SIG-M5 (cell line): ENCODE measurements at regions not wholly inside any gene's neighbourhood (a gene's known extent, or its start where the extent isn't known, plus 50 kb on each side); places are given as distances from the start of the nearest gene placed in this dataset.

ENCODE experiments used
- DNase-seq: peaks from one replicate; lab custom pipeline; 2025; lab: John Stamatoyannopoulos, UW

DNA sequence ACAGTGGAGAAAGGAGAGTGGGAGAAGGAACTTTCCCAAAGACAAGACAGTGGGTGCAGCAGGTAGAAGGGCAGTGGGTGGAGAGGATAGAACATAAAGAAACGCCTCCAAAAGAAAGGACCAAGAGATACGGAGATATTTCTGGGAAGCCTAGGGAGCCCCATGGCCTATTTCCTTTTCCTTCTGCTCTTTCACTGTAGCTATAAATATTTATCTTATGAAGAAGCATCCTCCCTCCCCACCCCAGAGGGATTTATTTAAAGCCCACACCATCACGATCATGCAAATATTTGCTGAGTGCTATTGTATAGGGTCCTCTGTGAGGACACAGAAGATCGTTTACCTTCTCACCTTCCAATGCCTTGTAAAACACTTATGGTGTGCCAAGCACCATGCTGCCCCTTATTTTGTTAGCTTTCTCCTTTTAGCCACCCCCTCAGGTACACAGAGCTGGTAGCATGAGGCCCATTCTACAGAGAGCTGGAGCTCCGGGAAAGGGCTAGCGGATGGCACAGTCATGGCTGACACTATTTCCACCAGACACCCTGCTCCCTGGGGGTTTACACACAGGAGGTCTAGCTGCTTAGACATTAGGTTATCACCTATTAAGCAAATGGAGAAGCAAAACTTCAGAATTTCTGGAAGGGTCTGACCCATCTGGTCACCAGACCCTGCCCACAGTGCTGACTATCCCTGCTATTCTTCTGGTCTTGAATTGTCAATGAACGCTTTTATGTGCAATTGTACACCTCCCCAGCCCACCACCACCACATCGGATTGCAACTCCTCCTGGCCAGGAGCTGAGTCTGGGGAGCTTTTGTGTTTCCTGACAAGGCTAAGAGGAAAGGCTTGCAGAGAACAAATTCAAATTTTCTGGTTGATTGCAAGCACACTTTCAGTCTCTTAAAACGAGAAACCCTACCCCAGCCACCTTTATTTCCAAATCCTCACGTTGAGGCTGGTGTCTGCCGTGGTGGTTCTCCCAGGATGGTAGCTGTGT is 91.8 kb upstream of the KLF7 start:
- no peak for DNase-seq

DNA sequence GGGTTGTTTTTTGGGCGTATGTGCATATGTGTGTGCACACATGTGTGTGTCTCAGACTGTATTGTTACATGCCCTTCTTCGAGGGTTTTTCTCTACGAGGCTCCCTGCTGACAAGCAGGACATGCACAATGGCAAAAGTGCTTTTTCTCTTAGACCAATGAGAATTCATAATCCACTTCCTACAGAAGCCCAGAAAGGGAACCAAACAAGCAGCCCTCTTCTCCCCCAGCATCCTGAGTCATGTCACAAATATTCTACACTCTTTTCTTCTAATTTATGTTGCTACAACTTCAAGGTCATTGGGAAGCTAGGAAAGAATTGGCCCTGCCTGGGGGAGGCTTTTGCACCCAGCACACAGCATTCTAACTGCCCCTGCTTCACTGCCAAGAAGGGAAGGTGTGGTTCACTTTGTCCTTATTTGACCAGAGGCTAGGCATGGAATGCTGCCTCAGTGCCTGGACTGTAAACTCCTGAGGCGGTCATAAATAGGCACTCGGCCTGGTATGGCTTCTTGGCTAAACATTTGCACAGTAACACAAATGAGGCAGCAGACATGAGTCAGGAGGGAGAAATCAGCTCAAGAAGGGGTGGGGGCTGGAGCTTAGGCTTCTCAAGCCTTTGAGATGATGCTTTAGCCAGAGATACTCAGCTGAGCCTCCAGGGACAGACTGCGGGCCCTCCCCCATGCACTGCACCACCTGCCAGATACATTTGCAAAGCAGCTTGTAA is 92.7 kb upstream of the KLF7 start:
- no peak for DNase-seq

DNA sequence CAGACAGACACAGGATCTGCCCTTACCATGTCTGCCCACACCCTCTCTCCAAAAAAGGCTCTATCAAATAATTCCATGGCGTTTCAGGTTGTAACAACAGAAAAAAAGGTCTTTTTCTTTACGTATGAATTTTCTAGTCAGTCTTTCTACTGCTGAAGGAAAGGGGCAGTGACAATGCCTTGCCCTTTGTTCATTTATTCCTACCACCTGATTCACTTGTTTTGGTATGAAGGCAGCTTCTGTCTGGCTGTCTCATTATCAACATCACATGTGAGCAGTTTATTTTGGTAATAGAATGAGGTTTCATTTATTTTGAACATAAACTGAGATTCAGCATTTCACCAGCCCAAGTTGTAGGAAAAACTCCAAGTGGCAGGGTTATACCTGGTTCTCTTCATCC is 94.3 kb upstream of the KLF7 start:
- no peak for DNase-seq

DNA sequence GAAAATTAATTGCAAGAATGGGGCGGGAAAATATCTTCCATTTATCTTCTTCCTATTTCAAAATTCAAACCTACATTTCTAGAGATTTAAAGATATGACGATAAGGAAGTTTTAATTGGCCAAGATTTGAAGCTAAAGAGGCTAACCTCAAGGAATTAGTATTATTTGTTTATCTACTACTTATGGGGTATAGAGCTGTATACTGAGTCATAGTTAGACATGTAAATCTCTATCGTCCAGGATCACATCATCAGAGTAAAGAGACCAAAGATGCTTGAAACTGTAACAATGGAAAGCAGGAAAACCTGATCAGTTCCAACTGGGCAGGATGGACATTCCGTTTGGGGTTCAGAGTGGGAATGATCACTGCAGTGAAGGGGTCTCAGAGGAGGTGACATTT is 95.2 kb upstream of the KLF7 start:
- DNase-seq, result no peak

DNA sequence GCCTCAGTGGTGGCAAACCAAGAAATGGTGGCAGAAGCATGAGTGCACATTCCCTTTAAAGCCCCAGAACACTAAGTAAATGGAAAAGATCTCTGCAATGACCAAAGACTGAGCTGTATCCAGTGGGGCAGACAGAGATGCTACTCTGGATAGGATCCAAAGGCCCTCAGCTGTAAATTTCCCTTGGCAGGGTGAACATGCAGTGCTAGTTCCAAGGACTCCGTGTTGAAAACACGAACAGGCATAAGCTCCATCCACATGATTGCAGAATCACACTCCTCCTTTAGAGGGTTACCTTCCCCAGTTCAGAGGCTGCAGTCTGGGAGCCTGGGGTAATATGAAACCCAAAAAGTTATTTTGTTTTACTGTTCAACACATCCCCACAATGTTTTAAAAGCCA is 98.6 kb upstream of the KLF7 start:
- DNase-seq, result no peak

DNA sequence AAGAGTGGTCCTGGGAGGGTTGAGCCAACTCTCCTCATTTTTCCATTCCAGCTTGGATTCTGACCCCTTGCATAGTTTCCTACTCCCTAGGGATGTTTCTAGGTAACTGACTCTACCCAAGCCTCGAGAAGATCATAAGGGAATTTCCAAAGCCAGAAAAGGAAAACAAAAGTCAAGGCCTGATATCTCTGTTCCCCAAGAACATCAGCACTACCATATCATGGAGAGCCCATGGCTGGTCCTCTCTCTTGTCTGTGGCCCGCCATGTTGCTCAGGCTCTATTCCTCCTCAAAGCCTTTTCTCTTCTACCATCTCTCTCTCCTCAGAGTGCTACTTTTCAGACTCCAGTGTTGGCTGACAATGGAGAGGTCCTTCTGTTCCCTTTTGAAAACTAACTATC is 99.6 kb upstream of the KLF7 start:
- DNase-seq, result no peak

DNA sequence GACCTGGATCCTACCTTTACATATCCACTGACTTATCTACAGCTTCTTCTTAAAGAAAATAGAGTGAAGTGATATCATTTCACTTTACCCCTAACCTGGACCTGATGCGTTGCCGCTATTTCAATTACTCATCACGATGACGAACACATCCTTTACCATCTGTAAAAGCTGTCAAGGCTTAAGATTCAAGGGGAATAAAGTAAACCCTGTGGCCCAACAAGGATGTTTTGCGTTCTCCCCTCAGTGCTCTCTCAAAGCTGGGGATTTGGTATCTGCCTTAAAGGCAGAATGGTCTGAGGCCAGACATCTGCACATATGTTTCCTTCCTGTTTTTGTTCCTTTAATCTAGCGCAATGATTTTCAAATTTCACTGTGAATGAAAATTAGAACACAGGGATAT is 100.1 kb upstream of the KLF7 start:
- no peak for DNase-seq

DNA sequence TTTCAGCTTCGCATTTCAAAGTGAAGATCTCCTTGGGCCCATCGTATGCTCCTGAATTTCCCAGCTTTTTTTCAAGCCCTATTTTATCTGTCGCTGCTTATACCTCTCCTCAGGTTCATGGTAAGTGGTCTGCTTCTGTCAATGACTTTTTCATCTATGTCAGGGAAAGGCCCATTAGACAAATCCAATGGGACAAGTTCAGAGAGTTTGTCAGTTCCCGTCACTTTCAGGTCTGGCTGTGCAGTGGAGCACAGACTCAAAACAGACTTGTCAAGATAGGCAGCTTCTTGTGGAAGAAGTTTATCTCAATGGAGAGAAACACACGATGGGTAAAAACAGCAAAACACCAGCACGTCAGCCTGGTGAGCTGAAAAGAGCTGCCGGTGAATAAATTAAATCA is 100.9 kb upstream of the KLF7 start:
- no peak for DNase-seq

DNA sequence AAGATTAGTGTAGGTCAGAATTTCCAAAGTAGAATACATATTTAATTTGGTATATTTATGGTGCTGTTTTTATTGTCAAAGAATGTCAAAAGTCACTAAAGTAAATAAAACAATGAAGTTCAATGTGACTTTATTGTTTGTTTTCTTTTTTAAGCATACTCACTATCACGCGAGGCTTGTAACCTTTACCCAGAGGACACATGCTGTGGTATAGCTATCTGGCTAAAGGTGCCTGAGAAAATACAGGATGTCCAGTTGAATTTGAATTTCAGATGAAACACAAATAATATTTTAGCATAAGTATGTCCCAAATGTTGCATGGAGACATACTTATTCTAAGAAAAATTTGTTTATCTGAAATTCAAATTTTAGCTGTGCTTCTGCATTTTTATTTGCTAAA is 103.3 kb upstream of the KLF7 start:
- DNase-seq, result no peak

DNA sequence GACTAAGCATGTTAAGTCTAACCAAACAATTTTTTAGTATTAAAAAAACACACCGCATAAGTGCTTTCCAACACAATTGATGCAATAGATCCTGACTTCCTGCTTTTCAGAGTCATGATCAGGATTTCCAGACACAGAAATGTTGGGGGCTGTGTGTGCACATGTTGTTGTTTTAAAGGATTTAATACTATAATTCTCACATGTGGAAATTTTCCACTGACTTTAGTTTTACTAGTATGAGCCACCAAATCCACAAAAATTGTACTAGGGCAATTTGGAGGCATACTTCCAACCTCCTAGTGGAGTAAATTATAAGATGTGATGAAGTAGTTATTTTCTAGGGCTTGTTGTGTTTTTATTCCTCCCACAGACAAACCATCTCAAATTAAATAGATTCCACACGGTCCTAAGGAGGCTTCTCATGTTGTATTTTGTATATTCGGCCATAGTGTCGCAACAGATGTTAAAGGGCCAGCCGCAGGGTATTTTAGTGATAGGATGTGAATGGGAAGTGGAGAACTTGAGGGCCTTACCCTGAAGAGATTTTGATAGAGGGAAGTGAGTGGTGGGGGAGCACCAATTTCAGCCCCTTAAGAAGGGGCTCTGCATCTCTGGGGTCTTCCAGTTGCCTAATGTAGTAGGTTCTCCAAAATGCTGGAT is 108.9 kb upstream of the KLF7 start:
- DNase-seq, result no peak

DNA sequence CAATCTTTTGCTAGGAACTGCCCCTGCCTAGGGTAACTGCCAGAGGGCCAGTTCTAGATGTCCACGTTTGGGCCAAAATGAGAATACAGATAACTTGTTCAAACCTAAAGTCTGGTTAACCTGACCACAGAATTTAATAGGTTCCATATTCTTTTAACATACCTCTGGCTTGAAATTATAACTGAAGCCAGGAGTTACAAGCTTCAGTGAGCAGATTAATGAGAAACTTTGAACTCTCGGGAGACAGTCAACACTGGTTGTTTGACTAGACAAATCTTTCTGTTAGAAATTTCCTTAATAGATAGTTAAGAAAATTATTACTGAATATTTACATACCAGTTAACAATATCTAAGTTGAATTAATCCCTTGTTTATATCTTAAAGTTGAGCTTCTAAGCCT is 110.0 kb upstream of the KLF7 start:
- no peak for DNase-seq

DNA sequence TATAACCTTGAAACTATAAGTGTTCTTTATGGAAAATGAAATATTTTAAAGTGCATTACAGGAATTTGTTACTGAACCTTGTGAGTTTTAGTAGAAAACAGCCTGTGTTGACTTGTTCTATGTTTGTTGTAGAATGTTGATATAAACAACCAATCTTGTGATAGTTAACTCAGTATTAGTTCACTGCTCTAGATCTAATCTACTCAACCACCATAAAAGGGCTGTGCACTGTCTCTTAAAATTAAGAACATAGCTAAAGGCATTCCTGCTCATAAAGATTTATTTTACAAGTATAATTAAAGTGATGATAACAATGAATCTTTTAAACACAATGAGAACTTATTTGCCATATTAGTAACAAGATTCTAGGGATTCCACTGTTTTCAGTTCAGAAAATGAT is 110.5 kb upstream of the KLF7 start:
- DNase-seq, result no peak

DNA sequence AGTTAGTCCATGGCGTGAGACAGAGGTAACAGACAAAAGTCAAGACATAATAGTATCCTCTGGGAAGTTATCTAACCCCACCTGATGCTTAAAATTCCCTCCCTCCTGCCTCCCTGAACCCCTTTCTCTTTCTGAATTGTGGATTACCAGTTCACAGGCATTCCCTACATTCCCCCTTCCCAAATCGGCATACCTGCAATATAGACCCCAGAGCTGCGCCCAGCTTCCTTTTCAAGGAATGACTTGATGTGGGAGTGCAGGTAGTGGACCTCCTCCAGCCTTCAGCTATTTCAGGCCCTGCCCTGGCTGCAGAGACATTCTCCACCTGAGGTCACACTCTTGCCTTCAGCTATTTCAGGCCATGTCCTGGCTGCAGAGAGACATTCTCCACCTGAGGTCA is 111.1 kb upstream of the KLF7 start:
- DNase-seq, result no peak

DNA sequence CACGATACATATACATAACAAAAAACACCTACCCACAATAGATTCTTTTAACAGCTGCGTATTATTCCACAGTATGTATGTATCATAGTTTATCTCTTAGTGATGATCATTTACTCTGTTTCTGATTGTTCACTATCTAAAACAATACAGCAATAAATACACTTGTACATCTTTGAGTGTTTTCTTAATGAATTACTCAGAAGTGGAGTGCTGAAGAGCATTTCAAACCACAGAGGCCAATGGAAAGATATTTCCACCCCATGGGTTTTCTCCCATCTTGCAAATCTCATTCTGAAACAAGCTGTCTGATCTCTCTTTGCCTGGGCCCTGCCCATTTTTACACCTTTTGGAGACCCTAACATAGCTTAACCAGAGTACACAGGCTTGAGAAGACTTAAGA is 113.8 kb upstream of the KLF7 start:
- DNase-seq, result no peak

DNA sequence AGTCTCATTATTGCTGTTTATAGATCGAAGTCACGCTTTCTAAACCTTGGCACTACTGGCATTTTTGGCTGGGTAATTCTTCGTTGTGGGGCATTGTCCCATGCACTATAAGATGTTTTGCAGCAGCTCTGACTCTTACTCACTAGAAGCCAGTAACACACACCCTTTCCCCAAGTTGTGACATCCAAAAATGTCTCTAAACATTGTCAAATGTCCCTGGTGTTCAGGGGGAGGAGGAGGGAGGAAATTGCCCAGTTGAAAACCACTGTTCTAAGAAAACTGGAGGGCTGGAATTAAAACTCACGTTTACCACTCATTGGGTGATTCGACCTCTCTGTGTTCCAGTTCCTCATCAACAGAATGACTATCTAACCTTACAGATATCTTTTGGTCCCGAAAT is 115.7 kb upstream of the KLF7 start:
- DNase-seq, result no peak

DNA sequence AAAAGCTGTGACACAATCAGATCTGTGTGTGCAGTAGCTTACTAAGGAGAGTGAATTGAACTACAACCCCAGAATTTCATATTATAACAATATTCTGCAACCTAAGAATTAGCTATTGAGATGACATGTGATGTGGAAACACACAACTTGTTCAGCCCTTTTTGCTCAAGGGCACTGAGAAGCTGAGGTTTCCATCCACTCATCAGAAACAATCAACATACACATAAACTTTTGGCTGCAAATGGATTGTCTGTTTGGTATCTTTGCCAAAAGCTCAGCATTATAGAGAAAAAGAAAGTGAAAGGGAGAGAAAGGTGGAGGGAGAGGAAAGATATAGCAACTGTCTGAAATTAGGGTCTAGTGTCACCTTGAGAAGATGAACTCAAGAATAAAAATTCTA is 117.2 kb upstream of the KLF7 start:
- no peak for DNase-seq

DNA sequence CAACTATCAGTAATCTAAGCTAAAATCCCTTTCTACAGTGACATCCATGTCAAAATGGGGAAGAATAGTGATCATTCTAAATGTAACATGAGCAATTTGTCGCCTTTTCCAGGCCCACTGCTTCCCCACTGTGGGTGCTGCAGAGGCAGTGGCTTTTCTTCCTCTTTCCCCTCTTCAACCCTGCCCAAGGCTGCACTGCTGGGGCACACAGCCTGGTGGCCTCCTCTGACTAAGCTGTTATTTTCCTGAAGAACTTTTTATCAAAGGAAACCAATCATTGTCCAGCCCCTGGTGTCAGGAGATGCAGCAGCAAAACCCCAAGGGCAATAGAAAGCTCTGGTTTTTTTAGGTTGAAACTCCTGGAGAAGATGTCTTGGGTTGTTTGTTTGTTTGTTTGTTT is 117.6 kb upstream of the KLF7 start:
- DNase-seq, result no peak

DNA sequence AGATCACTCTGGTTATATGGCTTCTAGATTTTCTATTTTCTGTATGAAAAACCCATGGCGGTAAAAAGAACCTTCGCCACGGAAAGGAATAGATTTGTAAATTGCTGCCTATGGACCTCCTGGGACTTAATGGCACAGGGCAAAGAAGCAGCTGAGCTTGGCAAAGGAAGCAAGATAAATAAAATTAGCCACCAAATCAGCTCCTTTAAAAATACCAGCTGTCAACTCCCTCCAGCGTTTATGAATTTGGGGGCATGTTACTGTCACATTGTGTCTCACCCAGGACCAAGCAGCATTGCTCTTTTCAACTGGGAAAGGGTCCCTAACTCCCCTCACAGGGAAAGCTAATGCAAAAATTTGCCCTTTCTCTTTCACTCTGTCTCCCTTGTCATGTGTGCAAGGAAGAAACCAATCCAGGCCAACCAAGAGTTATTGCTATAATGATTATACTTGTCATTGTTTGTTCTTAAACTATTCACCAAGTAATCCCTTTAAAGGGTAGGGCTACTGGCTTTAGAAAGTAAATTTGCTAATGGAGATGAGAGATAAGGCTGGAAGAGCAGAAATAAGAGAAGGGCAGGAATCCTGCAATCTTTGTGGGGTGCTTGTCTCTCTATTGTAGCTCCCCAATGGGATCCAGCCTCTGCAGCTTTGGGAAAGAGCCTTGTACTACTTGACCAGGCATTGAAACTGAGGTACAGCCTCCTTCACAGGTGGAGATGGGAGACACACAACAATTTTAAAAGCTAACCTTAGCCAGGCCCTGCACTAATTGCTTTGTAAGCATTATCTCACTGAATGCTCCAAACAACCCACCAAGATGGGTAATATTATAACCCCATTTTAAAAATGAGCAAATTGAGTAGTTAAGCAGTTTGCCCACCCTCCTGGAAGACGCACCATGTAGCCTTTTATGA is 119.1 kb upstream of the KLF7 start:
- DNase-seq, result no peak

DNA sequence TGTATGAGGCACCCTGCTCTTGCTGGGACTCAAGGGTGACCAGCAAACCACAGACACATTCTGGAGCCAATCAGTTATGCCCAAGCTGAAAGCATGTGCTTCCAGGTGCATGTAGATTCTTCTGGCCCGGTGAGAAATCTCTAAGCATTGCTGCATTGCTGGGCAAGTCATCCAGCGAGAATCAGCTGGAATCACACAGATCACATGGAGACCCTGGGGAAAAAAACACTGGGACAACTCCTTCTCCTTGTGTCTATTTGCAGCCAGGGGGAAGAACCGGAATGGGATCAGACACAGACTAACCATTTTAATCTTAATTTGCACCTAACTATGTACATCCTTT is 119.7 kb upstream of the KLF7 start:
- no peak for DNase-seq

DNA sequence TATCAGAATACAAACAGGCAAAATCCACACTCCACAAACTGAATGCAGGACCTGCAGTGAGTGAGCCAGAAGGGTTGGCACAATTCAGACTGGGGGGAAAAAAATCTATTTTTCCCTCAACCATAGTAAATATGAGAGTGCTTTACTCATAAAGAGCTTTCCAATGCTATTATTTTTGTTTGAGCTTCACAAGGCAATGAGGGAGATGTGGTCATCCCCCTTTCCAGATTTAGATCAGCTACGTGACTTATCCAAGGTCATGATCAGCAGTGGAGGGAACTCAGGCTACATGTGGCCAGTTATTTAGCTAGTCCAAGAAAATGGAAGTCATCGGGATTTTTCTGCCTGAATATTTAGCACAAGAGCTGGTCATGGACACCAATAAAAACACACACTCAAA is 120.4 kb upstream of the KLF7 start:
- DNase-seq, result no peak

DNA sequence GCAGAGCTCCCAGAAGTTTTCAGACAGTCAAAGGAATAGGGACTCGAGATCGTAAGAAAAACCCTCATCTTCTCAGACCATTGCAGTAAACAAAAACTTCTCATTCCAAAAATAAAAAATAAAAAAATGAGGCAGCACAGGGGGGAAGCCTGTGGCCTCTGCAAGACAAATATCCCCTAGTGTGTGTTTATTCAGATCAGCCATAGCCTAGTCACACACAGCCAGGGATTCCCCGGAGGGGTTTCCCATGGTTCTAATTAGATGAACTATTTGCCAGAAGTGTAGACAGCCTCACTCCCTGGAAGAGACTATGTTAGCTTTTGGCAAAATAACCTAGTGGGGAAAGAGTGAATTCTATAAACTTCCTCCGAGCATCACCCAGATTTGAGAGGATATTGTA is 122.9 kb upstream of the KLF7 start:
- no peak for DNase-seq
